ENCODE measurements at regions not wholly inside any gene's neighbourhood (a gene's known extent, or its start where the extent isn't known, plus 50 kb on each side); places are given as distances from the start of the nearest gene placed in this dataset.
"Not testable (repeated sequence)": the region's sequence is repeated elsewhere in the genome, so short reads cannot be mapped to it uniquely, and the experiment has no call there.

- DNase-seq = no peak
Measured at GRCh38 chr5:10921160-10921559, 160.1 kb upstream of the DAP start.

GRCh38 chr5:10920400-10920799 is 159.4 kb upstream of the DAP start:
- DNase-seq = no peak

GRCh38 chr5:10914741-10915480 is 153.9 kb upstream of the DAP start:
- DNase-seq = no peak

- DNase-seq = no peak
Measured at GRCh38 chr5:10913841-10914240, 152.8 kb upstream of the DAP start.

- no peak for DNase-seq
Measured at GRCh38 chr5:10913181-10913810, 152.3 kb upstream of the DAP start.

- no peak for DNase-seq
Measured at GRCh38 chr5:10912435-10912834, 151.4 kb upstream of the DAP start.

- no peak for DNase-seq
Measured at GRCh38 chr5:10910261-10910660, 149.2 kb upstream of the DAP start.

- no peak for DNase-seq
Measured at GRCh38 chr5:10904862-10905432, 143.9 kb upstream of the DAP start.

- DNase-seq = no peak
Measured at GRCh38 chr5:10903786-10904560, 142.9 kb upstream of the DAP start.

GRCh38 chr5:10902145-10902544 is 141.1 kb upstream of the DAP start:
- no peak for DNase-seq

GRCh38 chr5:10898514-10898913 is 137.5 kb upstream of the DAP start:
- no peak for DNase-seq

GRCh38 chr5:10896016-10896415 is 135.0 kb upstream of the DAP start:
- DNase-seq = no peak

GRCh38 chr5:10894445-10895054 is 133.5 kb upstream of the DAP start:
- DNase-seq = no peak

GRCh38 chr5:10892911-10893215 is 131.8 kb upstream of the DAP start:
- DNase-seq = no peak

- no peak for DNase-seq
Measured at GRCh38 chr5:10892147-10892910, 131.3 kb upstream of the DAP start.

- DNase-seq = no peak
Measured at GRCh38 chr5:10891193-10891592, 130.2 kb upstream of the DAP start.

- no peak for DNase-seq
Measured at GRCh38 chr5:10886497-10886896, 125.5 kb upstream of the DAP start.

GRCh38 chr5:10885026-10885425 is 124.0 kb upstream of the DAP start:
- no peak for DNase-seq

GRCh38 chr5:10883945-10884344 is 122.9 kb upstream of the DAP start:
- not testable (repeated sequence) for DNase-seq

- no peak for DNase-seq
Measured at GRCh38 chr5:10880934-10881333, 119.9 kb upstream of the DAP start.

GRCh38 chr5:10876996-10877395 is 116.0 kb upstream of the DAP start:
- not testable (repeated sequence) for DNase-seq

- no peak for DNase-seq
Measured at GRCh38 chr5:10876006-10876744, 115.1 kb upstream of the DAP start.
